Esophagus muscularis mucosa (tissue), 4 donors: ENCODE measurements at regions not wholly inside any gene's neighbourhood (a gene's known extent, or its start where the extent isn't known, plus 50 kb on each side); places are given as distances from the start of the nearest gene placed in this dataset.

Source experiments
- EP300 ChIP-seq: sonication (generic); formaldehyde crosslinking; IDR thresholded peaks from one replicate; pipeline ENCODE4 v1.6.1; 2017; ENCODE audit warnings: antibody characterized with exemption
- POLR2A ChIP-seq: fragments of 450-650 bp; IDR thresholded peaks from one replicate; pipeline ENCODE4 v1.6.1; 2017; ENCODE audit warnings: antibody characterized with exemption, moderate library complexity, mild to moderate bottlenecking, low read depth
- POLR2AphosphoS5 ChIP-seq, 2 donors: sonication (generic); formaldehyde crosslinking; IDR thresholded peaks; one replicate each; pipeline ENCODE4 v1.6.1; 2017; ENCODE audit warnings: antibody characterized with exemption in 2 of 2
- TF ChIP-seq, protein P1 (sequence below), 3 experiments: fragments of 200-600 bp in 2 of 3; fragments of 450-650 bp in 1 of 3; sonication (generic) in 2 of 3; IDR thresholded peaks; one replicate each; pipeline ENCODE4 v1.5.1; 2017 to 2019; ENCODE audit warnings: antibody characterized with exemption in 3 of 3, mild to moderate bottlenecking in 2 of 3, moderate library complexity in 1 of 3

DNA sequence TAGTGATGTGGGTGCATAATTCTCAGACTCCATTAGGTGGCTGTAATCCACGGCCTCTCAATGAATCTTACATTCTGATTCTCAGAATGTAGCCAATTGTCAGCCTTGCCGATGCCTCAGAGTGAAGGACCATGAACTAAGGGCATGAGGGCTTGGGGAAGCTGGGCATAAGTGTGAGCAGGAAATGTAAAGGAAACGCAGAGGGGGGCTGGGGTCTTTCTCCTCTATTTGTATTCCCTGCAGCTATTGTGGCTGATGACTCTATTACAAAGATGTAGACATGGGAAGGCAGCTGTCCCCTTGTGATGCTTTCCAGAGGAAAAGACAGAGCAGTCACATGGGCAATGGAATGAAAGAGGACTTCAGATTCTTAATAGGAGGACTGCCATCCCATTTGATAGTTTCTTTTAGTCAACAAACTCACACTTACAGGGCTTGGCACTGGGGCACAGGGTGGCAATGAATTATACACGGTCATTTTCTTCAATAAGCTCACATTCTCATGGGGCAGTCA is 353.2 kb upstream of the PKDCC start:
- no peak for TF ChIP-seq POLR2AphosphoS5 (IDR thresholded peaks at IDR 0.05)
- TF ChIP-seq POLR2A, result no peak
- TF ChIP-seq, protein P1, sequence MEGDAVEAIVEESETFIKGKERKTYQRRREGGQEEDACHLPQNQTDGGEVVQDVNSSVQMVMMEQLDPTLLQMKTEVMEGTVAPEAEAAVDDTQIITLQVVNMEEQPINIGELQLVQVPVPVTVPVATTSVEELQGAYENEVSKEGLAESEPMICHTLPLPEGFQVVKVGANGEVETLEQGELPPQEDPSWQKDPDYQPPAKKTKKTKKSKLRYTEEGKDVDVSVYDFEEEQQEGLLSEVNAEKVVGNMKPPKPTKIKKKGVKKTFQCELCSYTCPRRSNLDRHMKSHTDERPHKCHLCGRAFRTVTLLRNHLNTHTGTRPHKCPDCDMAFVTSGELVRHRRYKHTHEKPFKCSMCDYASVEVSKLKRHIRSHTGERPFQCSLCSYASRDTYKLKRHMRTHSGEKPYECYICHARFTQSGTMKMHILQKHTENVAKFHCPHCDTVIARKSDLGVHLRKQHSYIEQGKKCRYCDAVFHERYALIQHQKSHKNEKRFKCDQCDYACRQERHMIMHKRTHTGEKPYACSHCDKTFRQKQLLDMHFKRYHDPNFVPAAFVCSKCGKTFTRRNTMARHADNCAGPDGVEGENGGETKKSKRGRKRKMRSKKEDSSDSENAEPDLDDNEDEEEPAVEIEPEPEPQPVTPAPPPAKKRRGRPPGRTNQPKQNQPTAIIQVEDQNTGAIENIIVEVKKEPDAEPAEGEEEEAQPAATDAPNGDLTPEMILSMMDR (IDR thresholded peaks at IDR 0.05), result no peak
- no peak for TF ChIP-seq EP300
